IMR-90 (cell line): ENCODE measurements at regions not wholly inside any gene's neighbourhood (a gene's known extent, or its start where the extent isn't known, plus 50 kb on each side); places are given as distances from the start of the nearest gene placed in this dataset.

ENCODE experiments used
- ATAC-seq: fragments of 200-7000 bp; cut with Tn5 transposase; 2 replicates; pipeline ENCODE4 v1.9.1; 2020; ENCODE audit warnings: low read depth, mild to moderate bottlenecking, moderate library complexity
- BruUV-seq: library from RNA; stranded (reverse); fragments of 400-500 nt; replicated peaks from 2 replicates; lab custom pipeline; 2021; lab: Mats Ljungman, UMichigan
- CTCF ChIA-PET: fragments of 300-600 bp; formaldehyde crosslinking; extraction: SDS; loops from one replicate; lab custom pipeline; 2021; ENCODE audit warnings: antibody characterized with exemption; lab: Yijun Ruan, JAX
- POLR2A ChIA-PET: fragments of 300-600 bp; sonication (Branson Sonifier 250); formaldehyde crosslinking; loops from one replicate; lab custom pipeline; 2022; ENCODE audit warnings: antibody characterized with exemption; ENCODE audit not compliant: unreplicated experiment; lab: Charles Lee
- DNase-seq: peaks from one replicate; pipeline ENCODE4 v3.0.0; 2013
- H2AFZ ChIP-seq: replicated peaks from 2 replicates; pipeline ENCODE3; 2013; ENCODE audit warnings: low read length, mild to moderate bottlenecking; ENCODE audit not compliant: poor library complexity
- H2AK5ac ChIP-seq: 2 replicates; pipeline ENCODE4 v1.6.1; 2013; ENCODE audit warnings: low read depth, low read length, inconsistent platforms
- H2AK9ac ChIP-seq: replicated peaks from 2 replicates; pipeline ENCODE3; 2013; ENCODE audit warnings: mild to moderate bottlenecking, low read depth, low read length, moderate library complexity; ENCODE audit not compliant: poor library complexity
- H2BK120ac ChIP-seq: 2 replicates; pipeline ENCODE4 v1.6.1; 2013; ENCODE audit warnings: low read depth, low read length, inconsistent platforms
- H2BK15ac ChIP-seq: 3 replicates; pipeline ENCODE4 v1.6.1; 2013; ENCODE audit warnings: low read depth, low read length, inconsistent platforms
- H2BK20ac ChIP-seq: 2 replicates; pipeline ENCODE4 v1.6.1; 2013; ENCODE audit warnings: low read depth, mild to moderate bottlenecking, inconsistent platforms, low read length, moderate library complexity
- H2BK5ac ChIP-seq: 2 replicates; pipeline ENCODE4 v1.6.1; 2013; ENCODE audit warnings: mild to moderate bottlenecking, low read depth, low read length, inconsistent platforms; ENCODE audit not compliant: poor library complexity, severe bottlenecking
- H3K14ac ChIP-seq: replicated peaks from 2 replicates; pipeline ENCODE4 v1.6.1; 2013; ENCODE audit warnings: low read depth, low read length, inconsistent platforms
- H3K18ac ChIP-seq: 2 replicates; pipeline ENCODE4 v1.6.1; 2013; ENCODE audit warnings: low read depth, low read length, control low read depth
- H3K23ac ChIP-seq: 2 replicates; pipeline ENCODE4 v1.6.1; 2013; ENCODE audit warnings: low read depth, low read length, inconsistent platforms
- H3K27ac ChIP-seq: 2 replicates; pipeline ENCODE4 v1.5.1; 2013; ENCODE audit warnings: mild to moderate bottlenecking, control low read depth, low read length; ENCODE audit not compliant: insufficient read depth
- H3K27me3 ChIP-seq: 2 replicates; pipeline ENCODE4 v1.6.1; 2013; ENCODE audit warnings: low read length; ENCODE audit not compliant: control insufficient read depth, insufficient read depth
- H3K36me3 ChIP-seq: 2 replicates; pipeline ENCODE4 v1.6.1; 2013; ENCODE audit warnings: low read length, mixed read lengths; ENCODE audit not compliant: control insufficient read depth, insufficient read depth
- H3K4ac ChIP-seq: 2 replicates; pipeline ENCODE4 v1.6.1; 2013; ENCODE audit warnings: low read depth, low read length, inconsistent platforms
- H3K4me1 ChIP-seq: 2 replicates; pipeline ENCODE4 v1.6.1; 2013; ENCODE audit warnings: low read length, mixed read lengths; ENCODE audit not compliant: control insufficient read depth, insufficient read depth
- H3K4me2 ChIP-seq: 2 replicates; pipeline ENCODE4 v1.6.1; 2013; ENCODE audit warnings: low read depth, mild to moderate bottlenecking, control low read depth, low read length, moderate library complexity
- H3K4me3 ChIP-seq: 2 replicates; pipeline ENCODE4 v1.5.1; 2013; ENCODE audit warnings: low read depth, mild to moderate bottlenecking, control low read depth, low read length, moderate library complexity; ENCODE audit not compliant: insufficient read depth
- H3K56ac ChIP-seq: 2 replicates; pipeline ENCODE4 v1.6.1; 2013; ENCODE audit warnings: low read length, inconsistent platforms; ENCODE audit not compliant: insufficient read depth; ENCODE audit errors: extremely low read depth
- H3K79me1 ChIP-seq, 2 experiments: 2 replicates each; pipeline ENCODE4 v1.6.1; 2013; ENCODE audit warnings: low read length in 2 of 2, inconsistent platforms in 1 of 2, low read depth in 1 of 2
- H3K9ac ChIP-seq: 2 replicates; pipeline ENCODE4 v1.6.1; 2013; ENCODE audit warnings: low read depth, low read length, control low read depth
- H3K9me1 ChIP-seq: 2 replicates; pipeline ENCODE4 v1.6.1; 2013; ENCODE audit warnings: low read length, inconsistent platforms; ENCODE audit not compliant: insufficient read depth
- H3K9me3 ChIP-seq: 2 replicates; pipeline ENCODE4 v1.6.1; 2013; ENCODE audit warnings: low read length; ENCODE audit not compliant: control insufficient read depth, insufficient read depth
- H4K20me1 ChIP-seq: 2 replicates; pipeline ENCODE4 v1.6.1; 2013; ENCODE audit warnings: low read length, inconsistent platforms; ENCODE audit not compliant: insufficient read depth
- H4K5ac ChIP-seq: 2 replicates; pipeline ENCODE4 v1.6.1; 2013; ENCODE audit warnings: mild to moderate bottlenecking, low read depth, low read length, control low read depth
- H4K8ac ChIP-seq, 2 experiments: 2 replicates each; pipeline ENCODE4 v1.6.1; 2013; ENCODE audit warnings: low read depth in 2 of 2, low read length in 2 of 2, control low read depth in 1 of 2, inconsistent platforms in 1 of 2
- H4K91ac ChIP-seq: 2 replicates; pipeline ENCODE4 v1.6.1; 2013; ENCODE audit warnings: low read depth, low read length, inconsistent platforms; ENCODE audit not compliant: insufficient read depth
- CEBPB ChIP-seq: IDR thresholded peaks from 2 replicates; pipeline ENCODE4 v1.6.1; 2012; ENCODE audit warnings: low read depth, low read length, improper control_type of control experiment
- MAZ ChIP-seq: IDR thresholded peaks from 2 replicates; pipeline ENCODE4 v1.6.1; 2012; ENCODE audit warnings: low read depth, mild to moderate bottlenecking, low read length, improper control_type of control experiment, moderate library complexity, borderline replicate concordance
- MXI1 ChIP-seq: IDR thresholded peaks from 2 replicates; pipeline ENCODE4 v1.6.1; 2012; ENCODE audit warnings: low read depth, mild to moderate bottlenecking, low read length, moderate library complexity, borderline replicate concordance
- NFE2L2 ChIP-seq: fragments of 150-350 bp; IDR thresholded peaks from 2 replicates; pipeline ENCODE4 v1.6.1; 2016; ENCODE audit warnings: low read depth, mild to moderate bottlenecking, low read length
- RAD21 ChIP-seq: IDR thresholded peaks from 2 replicates; pipeline ENCODE4 v1.6.1; 2012; ENCODE audit warnings: low read length, improper control_type of control experiment
- RFX5 ChIP-seq: IDR thresholded peaks from 2 replicates; pipeline ENCODE4 v1.8.0; 2012; ENCODE audit warnings: low read depth, mild to moderate bottlenecking, low read length, moderate library complexity
- WGBS, 2 experiments: methylation state at CpG; one replicate each; pipeline versions ENCODE4 v1.1.5 to v1.1.7; 2013; ENCODE audit warnings: missing lambda C conversion rate in 2 of 2; ENCODE audit not compliant: insufficient read length in 1 of 2; ENCODE audit errors: extremely low coverage in 2 of 2; 5-methylcytosine and 5-hydroxymethylcytosine counted together
- dilution Hi-C: fragments of 300-500 bp; cut with HindIII; formaldehyde crosslinking; loops from one replicate; pipeline ENCODE4 v1.14.3; 2018; ENCODE audit warnings: low sequenced_read_pairs; ENCODE audit not compliant: unreplicated experiment
- in situ Hi-C: fragments of 300-500 bp; cut with MboI; formaldehyde crosslinking; loops from 3 replicates; pipeline ENCODE4 v1.14.3; 2019; ENCODE audit warnings: low sequenced_read_pairs, inconsistent platforms, mixed read lengths
- intact Hi-C: fragments of 100-400 bp; cut with micrococcal nuclease; formaldehyde crosslinking; loops from 2 replicates; pipeline ENCODE4 v1.10.0; 2022

GRCh38 chr11:115774756-115775155 lies 270.5 kb upstream of the CADM1 start:
- TF ChIP-seq MAZ (no peak), CEBPB (no peak), RAD21 (no peak), NFE2L2 (no peak), RFX5 (no peak), MXI1 (no peak)
- Histone ChIP-seq H3K4me3 (no peak overlapping the region), H3K14ac (no peak overlapping the region), H2BK20ac (no peak overlapping the region), H3K36me3 (no peaks in the 10 kb centered on the region), H3K9ac (no peak overlapping the region), H4K8ac (no peak overlapping the region), H3K4ac (no peak overlapping the region), H3K4me2 (no peak overlapping the region), H2AFZ (no peak overlapping the region), H3K9me3 (no peaks in the 10 kb centered on the region), H2AK5ac (no peak overlapping the region), H3K27me3 (peaks cover 2% of the 10 kb centered on the region), H3K4me1 (no peaks in the 10 kb centered on the region; the same call in 1 of the 2 replicates), H3K27ac (no peak overlapping the region), H3K18ac (no peak overlapping the region), H3K23ac (no peak overlapping the region), H2BK15ac (no peak overlapping the region), H4K91ac (no peak overlapping the region), H3K56ac (no peak overlapping the region), H4K5ac (no peak overlapping the region), H2AK9ac (no peak overlapping the region), H2BK120ac (no peak overlapping the region), H3K9me1 (no peaks in the 10 kb centered on the region), H2BK5ac (no peak overlapping the region), H3K79me1 (no peaks in the 10 kb centered on the region), H4K20me1 (no peaks in the 10 kb centered on the region)
- BruUV-seq, result no TSS peak
- 100% methylated on average over 1 of the region's 7 CpGs; no CpG with 5 or more reads in 1 of the 2 experiments for WGBS, 2 experiments
- CTCF ChIA-PET, result no interaction called here
- ATAC-seq, result no peak
- in situ Hi-C loops (no loop called here), intact Hi-C loops (no loop called here), dilution Hi-C loops (no loop called here)
- DNase-seq, result no peak
- POLR2A ChIA-PET, result no interaction called here
